K562 (cell line): ENCODE measurements at regions not wholly inside any gene's neighbourhood (a gene's known extent, or its start where the extent isn't known, plus 50 kb on each side); places are given as distances from the start of the nearest gene placed in this dataset.

Source experiments
- CEBPB ChIP-seq: fragments of 450-650 bp; IDR thresholded peaks from 2 replicates; pipeline ENCODE4 v1.6.1; 2016; ENCODE audit warnings: missing genetic modification characterization, missing compliant biosample characterization
- HNRNPK ChIP-seq: fragments of 200-400 bp; formaldehyde crosslinking; IDR thresholded peaks from one replicate; pipeline ENCODE4 v1.6.1; 2018; ENCODE audit warnings: mild to moderate bottlenecking, low read depth, low read length; ENCODE audit not compliant: poor library complexity, severe bottlenecking
- KLF1 ChIP-seq: fragments of 450-650 bp; IDR thresholded peaks from 2 replicates; pipeline ENCODE4 v1.6.1; 2016; ENCODE audit warnings: missing genetic modification characterization, missing compliant biosample characterization
- MCM3 ChIP-seq: fragments of 450-650 bp; IDR thresholded peaks from 2 replicates; pipeline ENCODE4 v1.6.1; 2016
- NFIX ChIP-seq: fragments of 250-450 bp; sonication (Bioruptor Pico); IDR thresholded peaks from 2 replicates; pipeline ENCODE4 v1.4.0; 2020; ENCODE audit warnings: low read depth, mild to moderate bottlenecking, moderate library complexity
- NR2C1 ChIP-seq, 2 experiments: fragments of 450-650 bp; IDR thresholded peaks; 2 replicates each; pipeline ENCODE4 v1.6.1; 2017; ENCODE audit warnings: mild to moderate bottlenecking in 2 of 2, antibody characterized with exemption in 1 of 2, inconsistent platforms in 1 of 2, missing compliant biosample characterization in 1 of 2, missing genetic modification characterization in 1 of 2
- SRSF7 ChIP-seq: fragments of 200-400 bp; formaldehyde crosslinking; optimal IDR thresholded peaks from 2 replicates; pipeline ENCODE3; 2017; ENCODE audit warnings: mild to moderate bottlenecking, low read depth, low read length
- TRIM24 ChIP-seq, 2 experiments: fragments of 450-650 bp; IDR thresholded peaks; 2 replicates each; pipeline ENCODE4 v1.6.1; 2016
- TRIM28 ChIP-seq: fragments of 450-650 bp; IDR thresholded peaks from 2 replicates; pipeline ENCODE4 v1.6.1; 2017
- ZNF174 ChIP-seq: fragments of 250-450 bp; sonication (Bioruptor Pico); IDR thresholded peaks from 2 replicates; pipeline ENCODE4 v1.4.0; 2020; ENCODE audit warnings: mild to moderate bottlenecking
- ZNF584 ChIP-seq: fragments of 200-800 bp; sonication (Bioruptor generic); IDR thresholded peaks from 2 replicates; pipeline ENCODE4 v1.6.1; 2016; ENCODE audit warnings: low read depth, mild to moderate bottlenecking, missing genetic modification characterization, missing compliant biosample characterization
- TF ChIP-seq, protein P1 (sequence below): sonication (generic); formaldehyde crosslinking; IDR thresholded peaks from 2 replicates; pipeline ENCODE4 v1.8.1; 2023; ENCODE audit warnings: missing genetic modification reagents, mild to moderate bottlenecking, borderline replicate concordance
- TF ChIP-seq, protein P2 (sequence below): sonication (generic); formaldehyde crosslinking; IDR thresholded peaks from 2 replicates; pipeline ENCODE4 v1.8.0; 2023; ENCODE audit warnings: mild to moderate bottlenecking, missing genetic modification reagents
- TF ChIP-seq, protein P3 (sequence below): sonication (generic); IDR thresholded peaks from 2 replicates; pipeline ENCODE4 v1.6.1; 2016
- TF ChIP-seq, protein P4 (sequence below): sonication (generic); formaldehyde crosslinking; IDR thresholded peaks from 2 replicates; pipeline ENCODE4 v1.8.0; 2022; ENCODE audit warnings: mild to moderate bottlenecking, missing genetic modification reagents
- TF ChIP-seq, protein P5 (sequence below): fragments of 450-650 bp; IDR thresholded peaks from 2 replicates; pipeline ENCODE4 v1.6.1; 2016; ENCODE audit warnings: borderline replicate concordance

DNA sequence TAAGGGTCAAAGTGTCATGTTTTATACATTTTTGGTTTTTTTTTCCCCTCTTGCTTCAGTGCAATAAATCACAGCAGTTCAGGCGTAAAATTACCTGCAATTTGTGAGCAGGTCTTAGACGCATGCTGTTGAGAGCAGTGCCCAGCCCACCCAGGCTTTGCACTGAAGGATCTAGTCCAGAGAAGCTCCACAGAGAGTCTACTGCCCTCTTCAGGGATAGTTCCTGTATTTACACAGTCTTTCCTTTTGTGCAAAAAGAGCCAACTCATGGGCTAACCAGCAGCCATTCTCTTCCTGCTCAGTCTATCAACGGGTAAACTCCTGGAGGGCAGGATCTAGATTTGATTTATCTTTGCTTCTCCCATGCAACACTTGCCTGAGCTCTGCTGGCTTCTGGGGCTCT lies 82.2 kb upstream of the NAMPT start (continued):
- TF ChIP-seq, protein P1, sequence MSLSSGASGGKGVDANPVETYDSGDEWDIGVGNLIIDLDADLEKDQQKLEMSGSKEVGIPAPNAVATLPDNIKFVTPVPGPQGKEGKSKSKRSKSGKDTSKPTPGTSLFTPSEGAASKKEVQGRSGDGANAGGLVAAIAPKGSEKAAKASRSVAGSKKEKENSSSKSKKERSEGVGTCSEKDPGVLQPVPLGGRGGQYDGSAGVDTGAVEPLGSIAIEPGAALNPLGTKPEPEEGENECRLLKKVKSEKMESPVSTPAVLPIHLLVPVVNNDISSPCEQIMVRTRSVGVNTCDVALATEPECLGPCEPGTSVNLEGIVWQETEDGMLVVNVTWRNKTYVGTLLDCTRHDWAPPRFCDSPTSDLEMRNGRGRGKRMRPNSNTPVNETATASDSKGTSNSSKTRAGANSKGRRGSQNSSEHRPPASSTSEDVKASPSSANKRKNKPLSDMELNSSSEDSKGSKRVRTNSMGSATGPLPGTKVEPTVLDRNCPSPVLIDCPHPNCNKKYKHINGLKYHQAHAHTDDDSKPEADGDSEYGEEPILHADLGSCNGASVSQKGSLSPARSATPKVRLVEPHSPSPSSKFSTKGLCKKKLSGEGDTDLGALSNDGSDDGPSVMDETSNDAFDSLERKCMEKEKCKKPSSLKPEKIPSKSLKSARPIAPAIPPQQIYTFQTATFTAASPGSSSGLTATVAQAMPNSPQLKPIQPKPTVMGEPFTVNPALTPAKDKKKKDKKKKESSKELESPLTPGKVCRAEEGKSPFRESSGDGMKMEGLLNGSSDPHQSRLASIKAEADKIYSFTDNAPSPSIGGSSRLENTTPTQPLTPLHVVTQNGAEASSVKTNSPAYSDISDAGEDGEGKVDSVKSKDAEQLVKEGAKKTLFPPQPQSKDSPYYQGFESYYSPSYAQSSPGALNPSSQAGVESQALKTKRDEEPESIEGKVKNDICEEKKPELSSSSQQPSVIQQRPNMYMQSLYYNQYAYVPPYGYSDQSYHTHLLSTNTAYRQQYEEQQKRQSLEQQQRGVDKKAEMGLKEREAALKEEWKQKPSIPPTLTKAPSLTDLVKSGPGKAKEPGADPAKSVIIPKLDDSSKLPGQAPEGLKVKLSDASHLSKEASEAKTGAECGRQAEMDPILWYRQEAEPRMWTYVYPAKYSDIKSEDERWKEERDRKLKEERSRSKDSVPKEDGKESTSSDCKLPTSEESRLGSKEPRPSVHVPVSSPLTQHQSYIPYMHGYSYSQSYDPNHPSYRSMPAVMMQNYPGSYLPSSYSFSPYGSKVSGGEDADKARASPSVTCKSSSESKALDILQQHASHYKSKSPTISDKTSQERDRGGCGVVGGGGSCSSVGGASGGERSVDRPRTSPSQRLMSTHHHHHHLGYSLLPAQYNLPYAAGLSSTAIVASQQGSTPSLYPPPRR (CRISPR knock-in tag), result no peak
- TF ChIP-seq ZNF174 (CRISPR knock-in tag) (no peak), MCM3 (no peak), ZNF584 (CRISPR knock-in tag) (no peak; the same call in 1 of the 2 replicates), CEBPB (tag) (no peak), TRIM24 (IDR thresholded peaks at IDR 0.05) (peak in 1 of 2 experiments; percentile 84; a peak in 2 of 4 replicates), SRSF7 (no peak), KLF1 (tag) (no peak), NR2C1 (IDR thresholded peaks at IDR 0.05) (peak; percentile 3; the same call in 1 of the 2 replicates), NR2C1 (tag; IDR thresholded peaks at IDR 0.05) (no peak), HNRNPK (no peak), TRIM28 (no peak), NFIX (CRISPR knock-in tag) (no peak)
- TF ChIP-seq, protein P2, sequence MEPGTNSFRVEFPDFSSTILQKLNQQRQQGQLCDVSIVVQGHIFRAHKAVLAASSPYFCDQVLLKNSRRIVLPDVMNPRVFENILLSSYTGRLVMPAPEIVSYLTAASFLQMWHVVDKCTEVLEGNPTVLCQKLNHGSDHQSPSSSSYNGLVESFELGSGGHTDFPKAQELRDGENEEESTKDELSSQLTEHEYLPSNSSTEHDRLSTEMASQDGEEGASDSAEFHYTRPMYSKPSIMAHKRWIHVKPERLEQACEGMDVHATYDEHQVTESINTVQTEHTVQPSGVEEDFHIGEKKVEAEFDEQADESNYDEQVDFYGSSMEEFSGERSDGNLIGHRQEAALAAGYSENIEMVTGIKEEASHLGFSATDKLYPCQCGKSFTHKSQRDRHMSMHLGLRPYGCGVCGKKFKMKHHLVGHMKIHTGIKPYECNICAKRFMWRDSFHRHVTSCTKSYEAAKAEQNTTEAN, result no peak
- TF ChIP-seq, protein P3, sequence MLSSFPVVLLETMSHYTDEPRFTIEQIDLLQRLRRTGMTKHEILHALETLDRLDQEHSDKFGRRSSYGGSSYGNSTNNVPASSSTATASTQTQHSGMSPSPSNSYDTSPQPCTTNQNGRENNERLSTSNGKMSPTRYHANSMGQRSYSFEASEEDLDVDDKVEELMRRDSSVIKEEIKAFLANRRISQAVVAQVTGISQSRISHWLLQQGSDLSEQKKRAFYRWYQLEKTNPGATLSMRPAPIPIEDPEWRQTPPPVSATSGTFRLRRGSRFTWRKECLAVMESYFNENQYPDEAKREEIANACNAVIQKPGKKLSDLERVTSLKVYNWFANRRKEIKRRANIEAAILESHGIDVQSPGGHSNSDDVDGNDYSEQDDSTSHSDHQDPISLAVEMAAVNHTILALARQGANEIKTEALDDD, result peak; percentile 94
- TF ChIP-seq, protein P4, sequence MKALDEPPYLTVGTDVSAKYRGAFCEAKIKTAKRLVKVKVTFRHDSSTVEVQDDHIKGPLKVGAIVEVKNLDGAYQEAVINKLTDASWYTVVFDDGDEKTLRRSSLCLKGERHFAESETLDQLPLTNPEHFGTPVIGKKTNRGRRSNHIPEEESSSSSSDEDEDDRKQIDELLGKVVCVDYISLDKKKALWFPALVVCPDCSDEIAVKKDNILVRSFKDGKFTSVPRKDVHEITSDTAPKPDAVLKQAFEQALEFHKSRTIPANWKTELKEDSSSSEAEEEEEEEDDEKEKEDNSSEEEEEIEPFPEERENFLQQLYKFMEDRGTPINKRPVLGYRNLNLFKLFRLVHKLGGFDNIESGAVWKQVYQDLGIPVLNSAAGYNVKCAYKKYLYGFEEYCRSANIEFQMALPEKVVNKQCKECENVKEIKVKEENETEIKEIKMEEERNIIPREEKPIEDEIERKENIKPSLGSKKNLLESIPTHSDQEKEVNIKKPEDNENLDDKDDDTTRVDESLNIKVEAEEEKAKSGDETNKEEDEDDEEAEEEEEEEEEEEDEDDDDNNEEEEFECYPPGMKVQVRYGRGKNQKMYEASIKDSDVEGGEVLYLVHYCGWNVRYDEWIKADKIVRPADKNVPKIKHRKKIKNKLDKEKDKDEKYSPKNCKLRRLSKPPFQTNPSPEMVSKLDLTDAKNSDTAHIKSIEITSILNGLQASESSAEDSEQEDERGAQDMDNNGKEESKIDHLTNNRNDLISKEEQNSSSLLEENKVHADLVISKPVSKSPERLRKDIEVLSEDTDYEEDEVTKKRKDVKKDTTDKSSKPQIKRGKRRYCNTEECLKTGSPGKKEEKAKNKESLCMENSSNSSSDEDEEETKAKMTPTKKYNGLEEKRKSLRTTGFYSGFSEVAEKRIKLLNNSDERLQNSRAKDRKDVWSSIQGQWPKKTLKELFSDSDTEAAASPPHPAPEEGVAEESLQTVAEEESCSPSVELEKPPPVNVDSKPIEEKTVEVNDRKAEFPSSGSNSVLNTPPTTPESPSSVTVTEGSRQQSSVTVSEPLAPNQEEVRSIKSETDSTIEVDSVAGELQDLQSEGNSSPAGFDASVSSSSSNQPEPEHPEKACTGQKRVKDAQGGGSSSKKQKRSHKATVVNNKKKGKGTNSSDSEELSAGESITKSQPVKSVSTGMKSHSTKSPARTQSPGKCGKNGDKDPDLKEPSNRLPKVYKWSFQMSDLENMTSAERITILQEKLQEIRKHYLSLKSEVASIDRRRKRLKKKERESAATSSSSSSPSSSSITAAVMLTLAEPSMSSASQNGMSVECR, result no peak
- TF ChIP-seq, protein P5, sequence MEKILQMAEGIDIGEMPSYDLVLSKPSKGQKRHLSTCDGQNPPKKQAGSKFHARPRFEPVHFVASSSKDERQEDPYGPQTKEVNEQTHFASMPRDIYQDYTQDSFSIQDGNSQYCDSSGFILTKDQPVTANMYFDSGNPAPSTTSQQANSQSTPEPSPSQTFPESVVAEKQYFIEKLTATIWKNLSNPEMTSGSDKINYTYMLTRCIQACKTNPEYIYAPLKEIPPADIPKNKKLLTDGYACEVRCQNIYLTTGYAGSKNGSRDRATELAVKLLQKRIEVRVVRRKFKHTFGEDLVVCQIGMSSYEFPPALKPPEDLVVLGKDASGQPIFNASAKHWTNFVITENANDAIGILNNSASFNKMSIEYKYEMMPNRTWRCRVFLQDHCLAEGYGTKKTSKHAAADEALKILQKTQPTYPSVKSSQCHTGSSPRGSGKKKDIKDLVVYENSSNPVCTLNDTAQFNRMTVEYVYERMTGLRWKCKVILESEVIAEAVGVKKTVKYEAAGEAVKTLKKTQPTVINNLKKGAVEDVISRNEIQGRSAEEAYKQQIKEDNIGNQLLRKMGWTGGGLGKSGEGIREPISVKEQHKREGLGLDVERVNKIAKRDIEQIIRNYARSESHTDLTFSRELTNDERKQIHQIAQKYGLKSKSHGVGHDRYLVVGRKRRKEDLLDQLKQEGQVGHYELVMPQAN, result no peak
